Panc1 (cell line): ENCODE measurements at regions not wholly inside any gene's neighbourhood (a gene's known extent, or its start where the extent isn't known, plus 50 kb on each side); places are given as distances from the start of the nearest gene placed in this dataset.

ENCODE experiments used
- ATAC-seq: fragments of 200-7000 bp; cut with Tn5 transposase; 2 replicates; pipeline ENCODE4 v1.9.1; 2020; ENCODE audit warnings: mild to moderate bottlenecking, moderate library complexity
- BruUV-seq: library from RNA; stranded (reverse); fragments of 400-500 nt; replicated peaks from 2 replicates; lab custom pipeline; 2021; lab: Mats Ljungman, UMichigan
- CTCF ChIA-PET: fragments of 300-600 bp; sonication (Branson Sonifier 250); formaldehyde crosslinking; loops from one replicate; lab custom pipeline; 2022; ENCODE audit warnings: antibody characterized with exemption; lab: Charles Lee
- POLR2A ChIA-PET: fragments of 300-600 bp; sonication (Branson Sonifier 250); formaldehyde crosslinking; loops from one replicate; lab custom pipeline; 2022; ENCODE audit warnings: antibody characterized with exemption; lab: Charles Lee
- DNase-seq: peaks from one replicate; pipeline ENCODE4 v3.0.0-alpha.2; 2010; ENCODE audit warnings: low read depth, low spot score
- H3K27ac ChIP-seq: 2 replicates; pipeline ENCODE4 v1.5.1; 2011; ENCODE audit warnings: mild to moderate bottlenecking, low read length, inconsistent platforms
- H3K27me3 ChIP-seq: fragments of 200-500 bp; sonication (Bioruptor generic); 2 replicates; pipeline ENCODE4 v1.6.0; 2014; ENCODE audit warnings: low read length, inconsistent platforms; ENCODE audit not compliant: control insufficient read depth, insufficient read depth
- H3K36me3 ChIP-seq: fragments of 200-500 bp; sonication (Bioruptor generic); 2 replicates; pipeline ENCODE4 v1.5.1; 2014; ENCODE audit warnings: inconsistent platforms, mild to moderate bottlenecking, low read length, moderate library complexity; ENCODE audit not compliant: control insufficient read depth, insufficient read depth
- H3K4me1 ChIP-seq: 2 replicates; pipeline ENCODE4 v1.5.1; 2011; ENCODE audit warnings: inconsistent platforms, mild to moderate bottlenecking, low read length, moderate library complexity; ENCODE audit not compliant: control insufficient read depth, insufficient read depth
- H3K4me3 ChIP-seq, 2 experiments: 2 replicates each; pipeline ENCODE4 v1.5.1; 2011 to 2012; ENCODE audit warnings: low read depth in 2 of 2, low read length in 2 of 2, mild to moderate bottlenecking in 2 of 2, inconsistent platforms in 1 of 2, moderate library complexity in 1 of 2
- H3K9me3 ChIP-seq: fragments of 200-500 bp; sonication (Bioruptor generic); 2 replicates; pipeline ENCODE4 v1.5.1; 2014; ENCODE audit warnings: low read depth, mild to moderate bottlenecking, inconsistent platforms, low read length, moderate library complexity; ENCODE audit not compliant: control insufficient read depth, insufficient read depth
- CTCF ChIP-seq: fragments of 450-650 bp; IDR thresholded peaks from 2 replicates; pipeline ENCODE4 v1.5.1; 2017; ENCODE audit warnings: mild to moderate bottlenecking
- POLR2AphosphoS5 ChIP-seq: IDR thresholded peaks from 2 replicates; pipeline ENCODE4 v1.6.1; 2012; ENCODE audit warnings: mild to moderate bottlenecking, low read depth, low read length, moderate library complexity
- REST ChIP-seq, 2 experiments: IDR thresholded peaks; 2 replicates each; pipeline ENCODE4 v1.6.1; 2011 to 2012; ENCODE audit warnings: low read depth in 2 of 2, control low read depth in 1 of 2, low read length in 1 of 2, mild to moderate bottlenecking in 1 of 2, moderate library complexity in 1 of 2; ENCODE audit not compliant: insufficient read depth in 1 of 2
- SIN3A ChIP-seq: IDR thresholded peaks from 2 replicates; pipeline ENCODE4 v1.6.1; 2012; ENCODE audit warnings: low read depth, mild to moderate bottlenecking, low read length, moderate library complexity, borderline replicate concordance; ENCODE audit not compliant: insufficient read depth
- TCF7L2 ChIP-seq: IDR thresholded peaks from 2 replicates; pipeline ENCODE4 v1.6.1; 2011; ENCODE audit warnings: mild to moderate bottlenecking, low read depth, low read length, inconsistent platforms
- in situ Hi-C: cut with HindIII; loops from 2 replicates; pipeline ENCODE4 v1.10.0; 2016; ENCODE audit warnings: low sequenced_read_pairs, low pct_unique_long_range_greater_than_20kb
- intact Hi-C: fragments of 100-400 bp; cut with micrococcal nuclease; formaldehyde crosslinking; loops from one replicate; pipeline ENCODE4 v1.10.0; 2022; ENCODE audit not compliant: unreplicated experiment

GRCh38 chr7:113392841-113393540 is 274.6 kb upstream of the SMIM30 start:
- Histone ChIP-seq H3K27me3 (no peaks in the 10 kb centered on the region), H3K4me3 (no peak overlapping the region), H3K27ac (no peak overlapping the region), H3K9me3 (0 out of 2 replicates have a peak, but pooled peaks cover 3% of the 10 kb centered on the region), H3K4me1 (no peaks in the 10 kb centered on the region), H3K36me3 (no peaks in the 10 kb centered on the region)
- in situ Hi-C loops (no loop called here), intact Hi-C loops (no loop called here)
- TF ChIP-seq POLR2AphosphoS5 = no peak
- no peak for TF ChIP-seq REST (IDR thresholded peaks at IDR 0.05; ENCODE audit: insufficient read depth in 1 of 2, low read depth in 2 of 2, low read length in 1 of 2)
- TF ChIP-seq CTCF = no peak
- no peak for DNase-seq
- BruUV-seq = no TSS peak
- ChIA-PET CTCF (no interaction called here), POLR2A (no interaction called here)
- no peak for ATAC-seq

GRCh38 chr7:113392421-113392820 is 274.1 kb upstream of the SMIM30 start:
- in situ Hi-C loops (no loop called here), intact Hi-C loops (no loop called here)
- H3K4me3 ChIP-seq = no peak overlapping the region
- 0 out of 2 replicates have a peak, but pooled peaks cover 3% of the 10 kb centered on the region for H3K9me3 ChIP-seq
- no peaks in the 10 kb centered on the region for H3K27me3 ChIP-seq
- TF ChIP-seq SIN3A (no peak), TCF7L2 (no peak), REST (IDR thresholded peaks at IDR 0.05; ENCODE audit: insufficient read depth in 1 of 2, low read depth in 2 of 2, low read length in 1 of 2) (no peak), CTCF (no peak), POLR2AphosphoS5 (no peak)
- POLR2A ChIA-PET = no interaction called here
- no peak for DNase-seq
- BruUV-seq = no TSS peak
- CTCF ChIA-PET = no interaction called here
- no peaks in the 10 kb centered on the region for H3K36me3 ChIP-seq
- no peaks in the 10 kb centered on the region for H3K4me1 ChIP-seq
- no peak overlapping the region for H3K27ac ChIP-seq
- ATAC-seq = no peak
